IPS-NIHi11 (cell line): ENCODE measurements at regions not wholly inside any gene's neighbourhood (a gene's known extent, or its start where the extent isn't known, plus 50 kb on each side); places are given as distances from the start of the nearest gene placed in this dataset.

Experiments
- DNase-seq: peaks from one replicate; pipeline ENCODE4 v3.0.0; 2012; ENCODE audit warnings: mixed read lengths, low spot score

DNA sequence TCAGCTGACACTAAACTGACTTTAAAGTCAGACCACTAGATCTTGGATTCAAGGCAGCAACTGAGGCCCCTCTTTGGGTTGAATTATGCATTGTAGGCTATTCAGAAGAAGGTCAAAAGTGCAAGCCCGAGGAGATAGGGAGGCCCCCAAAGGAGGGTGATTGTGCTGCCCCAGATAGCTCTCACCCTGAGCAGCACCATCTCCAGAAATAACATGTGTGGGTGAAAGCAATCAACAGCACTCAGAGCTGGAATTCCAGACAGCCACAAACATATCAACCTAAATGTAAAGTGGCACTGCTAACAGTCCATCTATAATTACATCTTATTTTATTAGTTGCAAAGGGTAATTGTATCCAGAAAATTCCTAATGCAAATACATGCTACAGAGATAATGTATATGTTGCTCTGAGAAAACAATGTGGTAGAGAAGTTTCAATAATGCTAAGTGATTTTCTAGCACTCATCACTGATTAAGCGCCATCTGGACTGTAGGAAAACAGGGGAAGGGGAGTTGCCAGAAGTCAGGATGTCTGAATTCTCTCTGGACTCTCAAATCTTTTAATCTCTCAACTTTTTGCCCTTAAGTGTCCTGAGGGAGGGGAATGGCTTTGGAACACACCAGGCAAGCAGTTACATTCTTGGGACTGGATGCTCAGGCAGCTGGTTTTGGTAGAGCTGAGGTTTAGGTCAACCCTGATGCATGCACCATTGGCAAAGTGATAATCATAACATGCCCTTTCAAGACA, 61.8 kb upstream of the SFRP2 start:
- no peak for DNase-seq

GRCh38 chr4:153844144-153844543, 55.3 kb upstream of the SFRP2 start:
- no peak for DNase-seq
